CD4-positive, alpha-beta memory T cell (primary cell): ENCODE measurements at regions not wholly inside any gene's neighbourhood (a gene's known extent, or its start where the extent isn't known, plus 50 kb on each side); places are given as distances from the start of the nearest gene placed in this dataset.

Source experiments
- CTCF ChIA-PET: fragments of 350-600 bp; sonication (Branson Sonifier 250); formaldehyde crosslinking; loops from one replicate; lab custom pipeline; 2021; ENCODE audit warnings: inconsistent platforms; ENCODE audit not compliant: partially characterized antibody; lab: Charles Lee
- POLR2A ChIA-PET: fragments of 350-600 bp; sonication (Branson Sonifier 250); formaldehyde crosslinking; loops from one replicate; lab custom pipeline; 2021; ENCODE audit not compliant: partially characterized antibody; lab: Charles Lee
- DNase-seq, 5 donors: peaks; one replicate each; pipeline versions ENCODE4 v3.0.0 to v3.0.0-alpha.2; 2020 to 2022; ENCODE audit warnings: mixed read lengths in 1 of 5
- H3K27ac ChIP-seq: one replicate; pipeline ENCODE4 v1.7.0; 2013; ENCODE audit warnings: low read depth, low read length
- H3K27me3 ChIP-seq: 2 replicates; pipeline ENCODE4 v1.7.0; 2013; ENCODE audit warnings: mild to moderate bottlenecking, low read length, moderate library complexity; ENCODE audit not compliant: insufficient read depth
- H3K36me3 ChIP-seq: 2 replicates; pipeline ENCODE4 v1.7.0; 2013; ENCODE audit warnings: mild to moderate bottlenecking, low read length, moderate library complexity; ENCODE audit not compliant: insufficient read depth
- H3K4me1 ChIP-seq: 2 replicates; pipeline ENCODE4 v1.7.0; 2013; ENCODE audit warnings: mild to moderate bottlenecking, low read length, moderate library complexity; ENCODE audit not compliant: insufficient read depth
- H3K4me3 ChIP-seq, 2 donors: one replicate each; pipeline ENCODE4 v1.7.0; 2013; ENCODE audit warnings: low read length in 2 of 2, mild to moderate bottlenecking in 1 of 2
- H3K9me3 ChIP-seq, 2 donors: one replicate each; pipeline ENCODE4 v1.7.0; 2013; ENCODE audit warnings: low read length in 2 of 2, control low read depth in 1 of 2; ENCODE audit not compliant: control insufficient read depth in 1 of 2
- H3K27ac Mint-ChIP-seq, 7 donors: one replicate each; pipeline ENCODE4 v1.8.0; 2020 to 2021; ENCODE audit warnings: mixed read lengths in 7 of 7, mild to moderate bottlenecking in 6 of 7, inconsistent platforms in 3 of 7, moderate library complexity in 3 of 7
- H3K27me3 Mint-ChIP-seq, 2 donors: one replicate each; pipeline ENCODE4 v1.8.0; 2020 to 2021; ENCODE audit warnings: mixed read lengths in 2 of 2
- H3K36me3 Mint-ChIP-seq, 2 donors: one replicate each; pipeline ENCODE4 v1.8.0; 2020 to 2021; ENCODE audit warnings: mixed read lengths in 2 of 2, inconsistent platforms in 1 of 2, mild to moderate bottlenecking in 1 of 2
- H3K4me1 Mint-ChIP-seq, 4 donors: one replicate each; pipeline ENCODE4 v1.8.0; 2020 to 2021; ENCODE audit warnings: mixed read lengths in 4 of 4, mild to moderate bottlenecking in 1 of 4
- H3K4me3 Mint-ChIP-seq, 8 donors: one replicate each; pipeline ENCODE4 v1.8.0; 2020 to 2021; ENCODE audit warnings: mixed read lengths in 8 of 8, mild to moderate bottlenecking in 7 of 8, moderate library complexity in 6 of 8, inconsistent platforms in 3 of 8
- H3K9me3 Mint-ChIP-seq, 8 donors: one replicate each; pipeline ENCODE4 v1.8.0; 2020 to 2021; ENCODE audit warnings: mixed read lengths in 8 of 8, mild to moderate bottlenecking in 5 of 8, inconsistent platforms in 3 of 8, moderate library complexity in 1 of 8
- intact Hi-C: fragments of 100-400 bp; cut with micrococcal nuclease; formaldehyde crosslinking; loops from one replicate; pipeline ENCODE4 v1.15.1; 2023

- no peaks in the 10 kb centered on the region for H3K36me3 ChIP-seq
- Mint-ChIP-seq H3K27me3 (no peaks in the 10 kb centered on the region), H3K4me1 (no peaks in the 10 kb centered on the region), H3K4me3 (no peak overlapping the region), H3K9me3 (peaks cover 2 to 37% (median 27%) of the 10 kb centered on the region in 8 donors), H3K36me3 (no peaks in the 10 kb centered on the region), H3K27ac (no peak overlapping the region)
- H3K27ac ChIP-seq: no peak overlapping the region
- ChIA-PET CTCF (no interaction called here), POLR2A (no interaction called here)
- no peak for DNase-seq
- no peaks in the 10 kb centered on the region for H3K27me3 ChIP-seq
- no peaks in the 10 kb centered on the region for H3K9me3 ChIP-seq
- intact Hi-C loops: no loop called here
- no peaks in the 10 kb centered on the region for H3K4me1 ChIP-seq
- H3K4me3 ChIP-seq: no peak overlapping the region
Measured at GRCh38 chr13:93017493-93018112, 209.0 kb upstream of the GPC6 start.

GRCh38 chr13:93023929-93024328 is 202.7 kb upstream of the GPC6 start:
- POLR2A ChIA-PET: interaction anchor here (0.6 kb wide), 1 partner anchor 13 kb away, joined by 3 read pairs; no protein-coding TSS in a partner anchor
- no peaks in the 10 kb centered on the region for H3K36me3 Mint-ChIP-seq
- CTCF ChIA-PET: no interaction called here
- no peak overlapping the region for H3K27ac ChIP-seq
- no peak overlapping the region for H3K4me3 ChIP-seq
- no peaks in the 10 kb centered on the region for H3K9me3 ChIP-seq
- no peak overlapping the region for H3K4me3 Mint-ChIP-seq
- H3K4me1 ChIP-seq: no peaks in the 10 kb centered on the region
- no peaks in the 10 kb centered on the region for H3K4me1 Mint-ChIP-seq
- peaks cover 0 to 6% (median 1%) of the 10 kb centered on the region in 8 donors for H3K9me3 Mint-ChIP-seq
- no peaks in the 10 kb centered on the region for H3K27me3 Mint-ChIP-seq
- intact Hi-C loops: no loop called here
- H3K27me3 ChIP-seq: no peaks in the 10 kb centered on the region
- peak in 1 of 5 donors; percentile 9 for DNase-seq
- H3K36me3 ChIP-seq: no peaks in the 10 kb centered on the region
- H3K27ac Mint-ChIP-seq: no peak overlapping the region

GRCh38 chr13:93025984-93026383 is 200.6 kb upstream of the GPC6 start:
- H3K4me3 Mint-ChIP-seq: no peak overlapping the region
- H3K4me1 Mint-ChIP-seq: no peaks in the 10 kb centered on the region
- H3K27me3 Mint-ChIP-seq: no peaks in the 10 kb centered on the region
- Histone ChIP-seq H3K9me3 (no peaks in the 10 kb centered on the region), H3K27me3 (no peaks in the 10 kb centered on the region), H3K4me3 (no peak overlapping the region), H3K27ac (no peak overlapping the region), H3K4me1 (no peaks in the 10 kb centered on the region), H3K36me3 (no peaks in the 10 kb centered on the region)
- peaks cover 0 to 2% (median 0%) of the 10 kb centered on the region in 8 donors for H3K9me3 Mint-ChIP-seq
- intact Hi-C loops: no loop called here
- H3K27ac Mint-ChIP-seq: no peak overlapping the region
- H3K36me3 Mint-ChIP-seq: no peaks in the 10 kb centered on the region
- DNase-seq: no peak
- CTCF ChIA-PET: no interaction called here
- POLR2A ChIA-PET: no interaction called here

GRCh38 chr13:93029536-93029935 is 197.1 kb upstream of the GPC6 start:
- Histone ChIP-seq H3K27me3 (no peaks in the 10 kb centered on the region), H3K27ac (no peak overlapping the region), H3K9me3 (no peaks in the 10 kb centered on the region), H3K36me3 (no peaks in the 10 kb centered on the region), H3K4me3 (no peak overlapping the region), H3K4me1 (no peaks in the 10 kb centered on the region)
- DNase-seq: no peak
- Mint-ChIP-seq H3K4me1 (no peaks in the 10 kb centered on the region), H3K36me3 (no peaks in the 10 kb centered on the region), H3K9me3 (peaks cover 0 to 6% (median 0%) of the 10 kb centered on the region in 8 donors), H3K4me3 (no peak overlapping the region), H3K27ac (no peak overlapping the region), H3K27me3 (no peaks in the 10 kb centered on the region)
- intact Hi-C loops: no loop called here
- ChIA-PET CTCF (no interaction called here), POLR2A (no interaction called here)

- intact Hi-C loops: no loop called here
- no peak overlapping the region for H3K27ac Mint-ChIP-seq
- H3K27me3 Mint-ChIP-seq: no peaks in the 10 kb centered on the region
- Histone ChIP-seq H3K4me1 (no peaks in the 10 kb centered on the region), H3K27ac (no peak overlapping the region), H3K36me3 (no peaks in the 10 kb centered on the region), H3K9me3 (no peaks in the 10 kb centered on the region), H3K4me3 (no peak overlapping the region), H3K27me3 (no peaks in the 10 kb centered on the region)
- CTCF ChIA-PET: no interaction called here
- POLR2A ChIA-PET: no interaction called here
- no peaks in the 10 kb centered on the region for H3K4me1 Mint-ChIP-seq
- H3K4me3 Mint-ChIP-seq: no peak overlapping the region
- H3K9me3 Mint-ChIP-seq: peaks cover 0 to 6% (median 0%) of the 10 kb centered on the region in 8 donors
- H3K36me3 Mint-ChIP-seq: no peaks in the 10 kb centered on the region
- no peak for DNase-seq
Measured at GRCh38 chr13:93036380-93036779, 190.2 kb upstream of the GPC6 start.

- POLR2A ChIA-PET: no interaction called here
- Mint-ChIP-seq H3K36me3 (no peaks in the 10 kb centered on the region), H3K4me1 (no peaks in the 10 kb centered on the region)
Measured at GRCh38 chr13:93037780-93038179, 188.8 kb upstream of the GPC6 start.

GRCh38 chr13:93038187-93038586 is 188.4 kb upstream of the GPC6 start:
- Mint-ChIP-seq H3K9me3 (peaks cover 0 to 4% (median 0%) of the 10 kb centered on the region in 8 donors), H3K27ac (no peak overlapping the region)
- POLR2A ChIA-PET: no interaction called here

More at GRCh38 chr13:93037780-93038179, 188.8 kb upstream of the GPC6 start:
- H3K27ac Mint-ChIP-seq: no peak overlapping the region
- H3K27me3 Mint-ChIP-seq: no peaks in the 10 kb centered on the region
- Histone ChIP-seq H3K9me3 (no peaks in the 10 kb centered on the region), H3K4me3 (no peak overlapping the region), H3K4me1 (no peaks in the 10 kb centered on the region), H3K27ac (no peak overlapping the region), H3K36me3 (no peaks in the 10 kb centered on the region), H3K27me3 (no peaks in the 10 kb centered on the region)
- CTCF ChIA-PET: no interaction called here
- H3K4me3 Mint-ChIP-seq: no peak overlapping the region
- intact Hi-C loops: no loop called here
- peaks cover 0 to 5% (median 0%) of the 10 kb centered on the region in 8 donors for H3K9me3 Mint-ChIP-seq
- DNase-seq: no peak

More at GRCh38 chr13:93038187-93038586, 188.4 kb upstream of the GPC6 start:
- no peaks in the 10 kb centered on the region for H3K36me3 Mint-ChIP-seq
- intact Hi-C loops: no loop called here
- Histone ChIP-seq H3K36me3 (no peaks in the 10 kb centered on the region), H3K9me3 (no peaks in the 10 kb centered on the region), H3K27me3 (no peaks in the 10 kb centered on the region), H3K4me3 (no peak overlapping the region), H3K4me1 (no peaks in the 10 kb centered on the region), H3K27ac (no peak overlapping the region)
- no peaks in the 10 kb centered on the region for H3K4me1 Mint-ChIP-seq
- H3K27me3 Mint-ChIP-seq: no peaks in the 10 kb centered on the region
- CTCF ChIA-PET: no interaction called here
- DNase-seq: no peak
- H3K4me3 Mint-ChIP-seq: no peak overlapping the region
